ENCODE measurements at regions not wholly inside any gene's neighbourhood (a gene's known extent, or its start where the extent isn't known, plus 50 kb on each side); places are given as distances from the start of the nearest gene placed in this dataset.

GRCh38 chr3:66817951-66818557 lies 180.1 kb upstream of the KBTBD8 start:
- TF ChIP-seq CTCF (IDR thresholded peaks at IDR 0.05; ENCODE audit: insufficient read depth, low read length, poor library complexity, severe bottlenecking) (no peak), EZH2phosphoT487 (conservative IDR thresholded peaks at IDR 0.05; ENCODE audit: low read length) (no peak)

Measured in SU-DHL-6 (cell line).